HEK293 (cell line): ENCODE measurements at regions not wholly inside any gene's neighbourhood (a gene's known extent, or its start where the extent isn't known, plus 50 kb on each side); places are given as distances from the start of the nearest gene placed in this dataset.

Experiments
- CTCF ChIA-PET: fragments of 350-600 bp; formaldehyde crosslinking; extraction: SDS; loops from one replicate; lab custom pipeline; 2021; ENCODE audit warnings: antibody characterized with exemption; lab: Yijun Ruan, JAX
- POLR2A ChIA-PET: fragments of 300-600 bp; formaldehyde crosslinking; extraction: SDS; loops from one replicate; lab custom pipeline; 2020; ENCODE audit warnings: antibody characterized with exemption, inconsistent platforms; lab: Yijun Ruan, JAX
- H3K27ac ChIP-seq: fragments of 200-500 bp; sonication (Bioruptor generic); 2 replicates; pipeline ENCODE4 v1.5.1; 2014; ENCODE audit warnings: low read depth, low read length, control low read depth, inconsistent platforms; ENCODE audit errors: extremely low read depth
- H3K36me3 ChIP-seq, 2 experiments: fragments of 200-500 bp in 1 of 2; sonication (Bioruptor generic) in 1 of 2; 1 replicate in 1 of 2; 2 replicates in 1 of 2; pipeline ENCODE4 v1.5.1; 2014 to 2017; ENCODE audit warnings: inconsistent platforms in 2 of 2, low read length in 2 of 2; ENCODE audit not compliant: control insufficient read depth in 2 of 2, insufficient read depth in 1 of 2
- H3K4me1 ChIP-seq: fragments of 200-500 bp; sonication (Bioruptor generic); 2 replicates; pipeline ENCODE4 v1.5.1; 2014; ENCODE audit warnings: mild to moderate bottlenecking, low read length, inconsistent platforms; ENCODE audit not compliant: control insufficient read depth, insufficient read depth
- H3K4me3 ChIP-seq: 2 replicates; pipeline ENCODE4 v1.5.1; 2011; ENCODE audit warnings: low read depth, mild to moderate bottlenecking, control low read depth, low read length, moderate library complexity
- H3K9me3 ChIP-seq: fragments of 200-500 bp; sonication (Bioruptor generic); 2 replicates; pipeline ENCODE4 v1.5.1; 2014; ENCODE audit warnings: low read depth, low read length, inconsistent platforms; ENCODE audit not compliant: control insufficient read depth, insufficient read depth
- IKZF3 ChIP-seq: fragments of 450-650 bp; IDR thresholded peaks from 2 replicates; pipeline ENCODE4 v1.5.0; 2018; ENCODE audit warnings: missing biosample characterization, mild to moderate bottlenecking, missing genetic modification characterization, moderate library complexity
- OSR2 ChIP-seq: fragments of 450-650 bp; formaldehyde crosslinking; IDR thresholded peaks from 2 replicates; pipeline ENCODE4 v1.5.1; 2016; ENCODE audit warnings: missing biosample characterization, missing genetic modification characterization
- PRDM1 ChIP-seq: fragments of 450-650 bp; formaldehyde crosslinking; IDR thresholded peaks from 2 replicates; pipeline ENCODE4; 2016; ENCODE audit warnings: missing biosample characterization, missing genetic modification characterization
- SCRT2 ChIP-seq: fragments of 450-650 bp; formaldehyde crosslinking; IDR thresholded peaks from 2 replicates; pipeline ENCODE4 v1.5.1; 2016; ENCODE audit warnings: missing biosample characterization, missing genetic modification characterization
- SP7 ChIP-seq: fragments of 450-650 bp; formaldehyde crosslinking; IDR thresholded peaks from 2 replicates; pipeline ENCODE4 v1.5.1; 2016; ENCODE audit warnings: missing biosample characterization, missing genetic modification characterization
- TRIM28 ChIP-seq: IDR thresholded peaks from 2 replicates; pipeline ENCODE4 v1.6.1; 2011; ENCODE audit warnings: low read length, control low read depth, borderline replicate concordance
- WT1 ChIP-seq: fragments of 450-650 bp; formaldehyde crosslinking; IDR thresholded peaks from 2 replicates; pipeline ENCODE4 v1.5.1; 2016; ENCODE audit warnings: missing biosample characterization, missing genetic modification characterization
- ZBTB1 ChIP-seq: fragments of 450-650 bp; formaldehyde crosslinking; IDR thresholded peaks from 2 replicates; pipeline ENCODE4 v1.5.1; 2016; ENCODE audit warnings: missing biosample characterization, missing genetic modification characterization
- ZBTB17 ChIP-seq: fragments of 450-650 bp; formaldehyde crosslinking; IDR thresholded peaks from 2 replicates; pipeline ENCODE4 v1.5.1; 2016; ENCODE audit warnings: missing biosample characterization, missing genetic modification characterization
- ZBTB8A ChIP-seq: fragments of 450-650 bp; formaldehyde crosslinking; IDR thresholded peaks from 2 replicates; pipeline ENCODE4 v1.5.1; 2016; ENCODE audit warnings: missing biosample characterization, missing genetic modification characterization
- ZFHX2 ChIP-seq: fragments of 450-650 bp; formaldehyde crosslinking; conservative IDR thresholded peaks from 2 replicates; pipeline ENCODE4 v1.5.1; 2016; ENCODE audit warnings: missing biosample characterization, missing genetic modification characterization
- ZFP41 ChIP-seq: fragments of 450-650 bp; formaldehyde crosslinking; IDR thresholded peaks from 2 replicates; pipeline ENCODE4 v1.5.1; 2016; ENCODE audit warnings: missing biosample characterization, missing genetic modification characterization, borderline replicate concordance
- ZNF146 ChIP-seq: fragments of 450-650 bp; formaldehyde crosslinking; IDR thresholded peaks from 2 replicates; pipeline ENCODE4 v1.5.1; 2016; ENCODE audit warnings: missing biosample characterization, missing genetic modification characterization
- ZNF155 ChIP-seq: fragments of 450-650 bp; formaldehyde crosslinking; IDR thresholded peaks from 2 replicates; pipeline ENCODE4 v1.5.1; 2016; ENCODE audit warnings: missing biosample characterization, missing genetic modification characterization
- ZNF175 ChIP-seq: fragments of 450-650 bp; formaldehyde crosslinking; IDR thresholded peaks from 2 replicates; pipeline ENCODE4 v1.5.1; 2016; ENCODE audit warnings: missing biosample characterization, missing genetic modification characterization
- ZNF23 ChIP-seq: fragments of 450-650 bp; formaldehyde crosslinking; IDR thresholded peaks from 2 replicates; pipeline ENCODE4 v1.5.1; 2016; ENCODE audit warnings: missing biosample characterization, missing genetic modification characterization, borderline replicate concordance
- ZNF324 ChIP-seq: fragments of 450-650 bp; formaldehyde crosslinking; IDR thresholded peaks from 2 replicates; pipeline ENCODE4 v1.5.1; 2016; ENCODE audit warnings: missing biosample characterization, missing genetic modification characterization
- ZNF335 ChIP-seq: fragments of 450-650 bp; formaldehyde crosslinking; conservative IDR thresholded peaks from 2 replicates; pipeline ENCODE4 v1.5.1; 2016; ENCODE audit warnings: missing biosample characterization, missing genetic modification characterization
- ZNF501 ChIP-seq: fragments of 450-650 bp; formaldehyde crosslinking; IDR thresholded peaks from 2 replicates; pipeline ENCODE4 v1.5.1; 2016; ENCODE audit warnings: missing biosample characterization, missing genetic modification characterization
- ZNF544 ChIP-seq: fragments of 450-650 bp; formaldehyde crosslinking; IDR thresholded peaks from 2 replicates; pipeline ENCODE4 v1.5.0; 2017; ENCODE audit warnings: missing biosample characterization, missing genetic modification characterization
- ZNF555 ChIP-seq: fragments of 450-650 bp; formaldehyde crosslinking; conservative IDR thresholded peaks from 2 replicates; pipeline ENCODE4 v1.5.1; 2017; ENCODE audit warnings: missing biosample characterization, mild to moderate bottlenecking, missing genetic modification characterization, inconsistent platforms
- ZNF621 ChIP-seq: fragments of 450-650 bp; formaldehyde crosslinking; IDR thresholded peaks from 2 replicates; pipeline ENCODE4 v1.5.1; 2017; ENCODE audit warnings: missing biosample characterization, missing genetic modification characterization
- ZNF76 ChIP-seq: fragments of 450-650 bp; formaldehyde crosslinking; IDR thresholded peaks from 2 replicates; pipeline ENCODE4; 2016; ENCODE audit warnings: low read depth, missing biosample characterization, missing genetic modification characterization, borderline replicate concordance
- ZNF776 ChIP-seq: fragments of 450-650 bp; formaldehyde crosslinking; IDR thresholded peaks from 2 replicates; pipeline ENCODE4 v1.5.0; 2017; ENCODE audit warnings: missing biosample characterization, missing genetic modification characterization, borderline replicate concordance
- ZNF792 ChIP-seq: fragments of 450-650 bp; formaldehyde crosslinking; IDR thresholded peaks from 2 replicates; pipeline ENCODE4 v1.5.1; 2016; ENCODE audit warnings: missing biosample characterization, missing genetic modification characterization
- ZNF843 ChIP-seq: fragments of 450-650 bp; formaldehyde crosslinking; IDR thresholded peaks from 2 replicates; pipeline ENCODE4 v1.5.1; 2016; ENCODE audit warnings: missing biosample characterization, missing genetic modification characterization
- ZXDB ChIP-seq: fragments of 450-650 bp; formaldehyde crosslinking; IDR thresholded peaks from 2 replicates; pipeline ENCODE4 v1.5.1; 2016; ENCODE audit warnings: missing biosample characterization, missing genetic modification characterization
- TF ChIP-seq, protein P1 (sequence below): fragments of 450-650 bp; formaldehyde crosslinking; IDR thresholded peaks from 2 replicates; pipeline ENCODE4 v1.5.1; 2017; ENCODE audit warnings: missing biosample characterization, missing genetic modification characterization
- TF ChIP-seq, protein P2 (sequence below): fragments of 450-650 bp; formaldehyde crosslinking; IDR thresholded peaks from 2 replicates; pipeline ENCODE4 v1.5.1; 2016; ENCODE audit warnings: missing biosample characterization, missing genetic modification characterization, low read depth

GRCh38 chr13:26961890-26962615, 201.5 kb upstream of the GPR12 start (continued):
- TF ChIP-seq, protein P1, sequence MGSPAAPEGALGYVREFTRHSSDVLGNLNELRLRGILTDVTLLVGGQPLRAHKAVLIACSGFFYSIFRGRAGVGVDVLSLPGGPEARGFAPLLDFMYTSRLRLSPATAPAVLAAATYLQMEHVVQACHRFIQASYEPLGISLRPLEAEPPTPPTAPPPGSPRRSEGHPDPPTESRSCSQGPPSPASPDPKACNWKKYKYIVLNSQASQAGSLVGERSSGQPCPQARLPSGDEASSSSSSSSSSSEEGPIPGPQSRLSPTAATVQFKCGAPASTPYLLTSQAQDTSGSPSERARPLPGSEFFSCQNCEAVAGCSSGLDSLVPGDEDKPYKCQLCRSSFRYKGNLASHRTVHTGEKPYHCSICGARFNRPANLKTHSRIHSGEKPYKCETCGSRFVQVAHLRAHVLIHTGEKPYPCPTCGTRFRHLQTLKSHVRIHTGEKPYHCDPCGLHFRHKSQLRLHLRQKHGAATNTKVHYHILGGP (tag by site-specific recombination) = no peak
- TF ChIP-seq ZFHX2 (peak; percentile 61), ZNF23 (no peak), PRDM1 (tag by site-specific recombination) (no peak), ZNF146 (no peak), ZNF335 (tag by site-specific recombination) (no peak), ZNF175 (no peak), ZNF621 (tag by site-specific recombination) (no peak), ZNF843 (tag by site-specific recombination) (no peak), ZBTB17 (tag by site-specific recombination) (no peak)
- TF ChIP-seq, protein P2, sequence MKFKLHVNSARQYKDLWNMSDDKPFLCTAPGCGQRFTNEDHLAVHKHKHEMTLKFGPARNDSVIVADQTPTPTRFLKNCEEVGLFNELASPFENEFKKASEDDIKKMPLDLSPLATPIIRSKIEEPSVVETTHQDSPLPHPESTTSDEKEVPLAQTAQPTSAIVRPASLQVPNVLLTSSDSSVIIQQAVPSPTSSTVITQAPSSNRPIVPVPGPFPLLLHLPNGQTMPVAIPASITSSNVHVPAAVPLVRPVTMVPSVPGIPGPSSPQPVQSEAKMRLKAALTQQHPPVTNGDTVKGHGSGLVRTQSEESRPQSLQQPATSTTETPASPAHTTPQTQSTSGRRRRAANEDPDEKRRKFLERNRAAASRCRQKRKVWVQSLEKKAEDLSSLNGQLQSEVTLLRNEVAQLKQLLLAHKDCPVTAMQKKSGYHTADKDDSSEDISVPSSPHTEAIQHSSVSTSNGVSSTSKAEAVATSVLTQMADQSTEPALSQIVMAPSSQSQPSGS (tag by site-specific recombination) = no peak

DNA sequence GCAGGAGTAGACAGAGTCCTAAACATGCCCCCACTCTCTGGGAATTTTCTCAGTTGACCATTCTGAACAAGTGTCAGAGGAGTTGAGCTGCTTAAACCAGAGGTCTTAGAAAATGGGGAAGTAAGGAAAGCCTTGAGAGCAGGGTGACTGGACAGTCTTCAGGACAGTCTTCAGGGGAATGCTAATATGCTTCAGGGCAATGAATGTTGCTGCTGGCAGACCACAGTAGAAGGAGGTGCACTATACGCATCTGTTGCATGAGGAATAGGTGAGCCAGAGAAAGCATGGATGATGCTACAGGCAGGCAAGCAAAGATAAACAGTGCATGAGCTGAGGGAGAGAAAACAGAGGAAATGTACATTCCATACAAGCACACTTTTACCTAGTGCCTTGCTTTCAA, 196.6 kb upstream of the GPR12 start:
- peaks cover 30% of the 10 kb centered on the region for H3K4me1 ChIP-seq
- H3K4me3 ChIP-seq = no peak overlapping the region
- no peaks in the 10 kb centered on the region for H3K36me3 ChIP-seq
- H3K9me3 ChIP-seq = no peaks in the 10 kb centered on the region
- TF ChIP-seq SCRT2 (tag by site-specific recombination) (0 out of 2 replicates have a peak, but pooled peaks have one; percentile 33), SP7 (tag by site-specific recombination) (no peak), PRDM1 (tag by site-specific recombination) (0 out of 2 replicates have a peak, but pooled peaks have one; percentile 28)
- ChIA-PET POLR2A (no interaction called here), CTCF (interaction anchor here (0.6 to 2.2 kb wide), 4 partner anchors 9 to 402 kb away, joined by 3 to 6 read pairs (median 3); no protein-coding TSS in a partner anchor)
- peak overlapping the region; percentile 75 for H3K27ac ChIP-seq

DNA sequence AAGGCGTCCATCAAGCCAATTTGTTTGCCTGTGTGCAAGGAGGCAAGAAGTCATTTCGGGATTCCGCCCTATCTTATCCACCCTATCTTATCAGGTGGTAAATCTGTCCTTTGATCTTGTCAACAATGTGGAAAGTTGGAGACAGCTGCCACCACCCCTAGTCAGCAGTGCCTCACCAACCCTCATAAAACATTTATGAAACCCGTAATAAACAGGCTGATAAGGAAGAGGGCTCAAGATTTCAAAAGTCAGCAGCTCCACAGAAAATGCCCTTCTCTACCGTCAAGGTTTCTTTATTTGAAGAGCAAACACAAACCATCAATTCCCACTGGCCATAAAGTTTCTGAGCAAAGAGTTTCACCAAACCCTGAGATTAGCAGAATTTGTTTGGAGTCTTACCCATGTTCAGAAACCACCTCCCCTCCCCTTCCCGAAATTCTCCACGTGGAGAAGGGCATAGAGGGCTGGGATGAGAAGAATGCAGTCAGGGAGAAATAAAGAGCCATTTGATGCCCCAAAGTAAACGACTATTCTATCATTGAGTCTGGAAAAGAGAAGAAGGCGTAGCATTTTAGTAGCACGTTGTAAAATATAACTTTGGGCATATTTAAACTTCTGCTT, 196.0 kb upstream of the GPR12 start:
- Histone ChIP-seq H3K36me3 (no peaks in the 10 kb centered on the region), H3K9me3 (no peaks in the 10 kb centered on the region), H3K4me1 (peaks cover 30% of the 10 kb centered on the region), H3K4me3 (no peak overlapping the region), H3K27ac (peak overlapping the region; percentile 75)
- ChIA-PET CTCF (interaction anchor here (0.6 to 2.2 kb wide), 6 partner anchors 9 to 1531 kb away, joined by 3 to 6 read pairs (median 3); no protein-coding TSS in a partner anchor), POLR2A (no interaction called here)
- no peak for TF ChIP-seq ZNF335 (tag by site-specific recombination)
- TF ChIP-seq ZXDB (tag by site-specific recombination) = peak; percentile 93
- TF ChIP-seq ZNF324 (tag by site-specific recombination) = no peak
- no peak for TF ChIP-seq ZNF776 (tag by site-specific recombination)
- TF ChIP-seq OSR2 (tag by site-specific recombination) = peak; percentile 68
- TF ChIP-seq ZNF76 (tag by site-specific recombination) = no peak
- peak; percentile 30 for TF ChIP-seq IKZF3 (tag by site-specific recombination)
- no peak for TF ChIP-seq ZFP41
- no peak for TF ChIP-seq ZNF501 (tag by site-specific recombination)
- no peak for TF ChIP-seq ZBTB1 (tag by site-specific recombination)
- TF ChIP-seq TRIM28 = peak; percentile 38; the same call in 1 of the 2 replicates
- no peak for TF ChIP-seq ZNF155 (tag by site-specific recombination)
- TF ChIP-seq ZNF23 = no peak
- TF ChIP-seq ZNF544 = no peak
- TF ChIP-seq, protein P1 (tag by site-specific recombination) = no peak
- peak; percentile 75 for TF ChIP-seq ZBTB8A (tag by site-specific recombination)
- no peak for TF ChIP-seq ZNF792
- TF ChIP-seq WT1 = peak; percentile 32; the same call in 1 of the 2 replicates
- TF ChIP-seq ZNF555 = no peak
